GM12878 (cell line): ENCODE measurements at regions not wholly inside any gene's neighbourhood (a gene's known extent, or its start where the extent isn't known, plus 50 kb on each side); places are given as distances from the start of the nearest gene placed in this dataset.

Experiments used
- ATF2 ChIP-seq: IDR thresholded peaks from 2 replicates; pipeline ENCODE4 v1.6.1; 2012; ENCODE audit warnings: low read length, inconsistent platforms
- BCL3 ChIP-seq: IDR thresholded peaks from 2 replicates; pipeline ENCODE4 v1.6.1; 2011; ENCODE audit warnings: borderline replicate concordance, low read depth, mild to moderate bottlenecking, moderate library complexity, low read length; ENCODE audit not compliant: insufficient read depth, poor library complexity, severe bottlenecking
- ESRRA ChIP-seq: IDR thresholded peaks from 2 replicates; pipeline ENCODE4 v1.6.1; 2012; ENCODE audit warnings: mild to moderate bottlenecking, low read length, improper control_type of control experiment
- GATAD2B ChIP-seq: fragments of 450-650 bp; conservative IDR thresholded peaks from 2 replicates; pipeline ENCODE4 v1.6.1; 2017; ENCODE audit warnings: low read depth, mild to moderate bottlenecking, moderate library complexity
- HDAC2 ChIP-seq: fragments of 200-600 bp; sonication (generic); IDR thresholded peaks from 2 replicates; pipeline ENCODE4 v1.6.1; 2017
- IRF4 ChIP-seq: IDR thresholded peaks from 2 replicates; pipeline ENCODE4 v1.6.1; 2011; ENCODE audit warnings: low read depth, low read length
- MEF2B ChIP-seq: fragments of 450-650 bp; IDR thresholded peaks from 2 replicates; pipeline ENCODE4 v1.6.1; 2018; ENCODE audit warnings: mild to moderate bottlenecking, moderate library complexity; ENCODE audit not compliant: partially characterized antibody, poor library complexity, severe bottlenecking
- NBN ChIP-seq: fragments of 450-650 bp; IDR thresholded peaks from 2 replicates; pipeline ENCODE4 v1.6.1; 2016
- NFYB ChIP-seq: IDR thresholded peaks from 2 replicates; pipeline ENCODE4 v1.6.1; 2011; ENCODE audit warnings: low read depth, mild to moderate bottlenecking, low read length, improper control_type of control experiment, moderate library complexity; ENCODE audit not compliant: insufficient read depth
- NR2C1 ChIP-seq: fragments of 450-650 bp; IDR thresholded peaks from 2 replicates; pipeline ENCODE4 v1.6.1; 2017; ENCODE audit warnings: antibody characterized with exemption, mild to moderate bottlenecking, moderate library complexity
- PAX5 ChIP-seq: IDR thresholded peaks from 2 replicates; pipeline ENCODE4 v1.6.1; 2011; ENCODE audit warnings: low read depth, low read length, borderline replicate concordance
- POLR2A ChIP-seq: IDR thresholded peaks from 2 replicates; pipeline ENCODE4 v1.6.1; 2011; ENCODE audit warnings: low read depth, mild to moderate bottlenecking, low read length
- PRDM15 ChIP-seq: fragments of 450-650 bp; formaldehyde crosslinking; IDR thresholded peaks from 2 replicates; pipeline ENCODE4 v1.4.0; 2020; ENCODE audit warnings: mild to moderate bottlenecking, moderate library complexity
- RB1 ChIP-seq: fragments of 450-650 bp; formaldehyde crosslinking; IDR thresholded peaks from 2 replicates; pipeline ENCODE4 v1.6.1; 2017; ENCODE audit warnings: mild to moderate bottlenecking, borderline replicate concordance
- USF2 ChIP-seq: IDR thresholded peaks from 2 replicates; pipeline ENCODE4 v1.6.1; 2011; ENCODE audit warnings: low read depth, low read length, improper control_type of control experiment, borderline replicate concordance
- YBX1 ChIP-seq: fragments of 450-650 bp; IDR thresholded peaks from 2 replicates; pipeline ENCODE4 v1.6.1; 2016; ENCODE audit warnings: antibody characterized with exemption
- ZBTB11 ChIP-seq: fragments of 450-650 bp; formaldehyde crosslinking; IDR thresholded peaks from 2 replicates; pipeline ENCODE4 v1.5.0; 2022; ENCODE audit warnings: mild to moderate bottlenecking, missing genetic modification characterization
- ZSCAN29 ChIP-seq: fragments of 450-650 bp; IDR thresholded peaks from 2 replicates; pipeline ENCODE4 v1.6.1; 2017; ENCODE audit warnings: mild to moderate bottlenecking, moderate library complexity

- no peak for TF ChIP-seq PRDM15 (CRISPR knock-in tag)
- peak; percentile 79 for TF ChIP-seq IRF4
- TF ChIP-seq RB1: no peak
- no peak for TF ChIP-seq NFYB
- no peak for TF ChIP-seq NR2C1
- TF ChIP-seq YBX1: no peak
- peak; percentile 80 for TF ChIP-seq NBN
- peak; percentile 67 for TF ChIP-seq MEF2B
- TF ChIP-seq POLR2A: no peak
- peak; percentile 30; the same call in 1 of the 2 replicates for TF ChIP-seq ATF2
- TF ChIP-seq HDAC2: no peak
- no peak for TF ChIP-seq BCL3
- TF ChIP-seq PAX5: no peak
- no peak for TF ChIP-seq ZSCAN29
- TF ChIP-seq ZBTB11 (CRISPR knock-in tag): no peak
- no peak for TF ChIP-seq ESRRA
- TF ChIP-seq GATAD2B: no peak
- TF ChIP-seq USF2: no peak
Observed at GRCh38 chr20:19903168-19903811, 113.9 kb upstream of the NAA20 start (continued).
